Cardiac muscle cell (in vitro differentiated cells and primary cell): ENCODE measurements at regions not wholly inside any gene's neighbourhood (a gene's known extent, or its start where the extent isn't known, plus 50 kb on each side); places are given as distances from the start of the nearest gene placed in this dataset.
A peak's percentile ranks its signal among the peaks of the same experiment; 100 is the strongest.

Source experiments
- DNase-seq, 2 donors: peaks; one replicate each; pipeline versions ENCODE4 v3.0.0 to v3.0.0-alpha.2; 2010 to 2017; ENCODE audit warnings: low read depth in 1 of 2, low spot score in 1 of 2
- H3K27ac ChIP-seq: fragments of 200-600 bp; sonication (generic); 2 replicates; pipeline ENCODE4 v1.5.1; 2016
- H3K27me3 ChIP-seq: fragments of 200-600 bp; sonication (generic); 2 replicates; pipeline ENCODE4 v1.6.0; 2016; ENCODE audit warnings: control low read depth
- H3K36me3 ChIP-seq: fragments of 200-600 bp; sonication (generic); 2 replicates; pipeline ENCODE4 v1.5.1; 2016; ENCODE audit warnings: control low read depth
- H3K4me1 ChIP-seq: fragments of 200-600 bp; sonication (generic); 2 replicates; pipeline ENCODE4 v1.8.1; 2017; ENCODE audit warnings: low read depth, mild to moderate bottlenecking, mixed run types
- H3K4me3 ChIP-seq: fragments of 200-600 bp; sonication (generic); 2 replicates; pipeline ENCODE4 v1.5.1; 2016; ENCODE audit warnings: mild to moderate bottlenecking
- H3K9me3 ChIP-seq: fragments of 200-600 bp; sonication (generic); 2 replicates; pipeline ENCODE4 v1.5.1; 2017; ENCODE audit warnings: low read depth, mild to moderate bottlenecking, control low read depth
- TF ChIP-seq, protein P1 (sequence below): IDR thresholded peaks from 2 replicates; pipeline ENCODE4 v1.5.1; 2012; ENCODE audit warnings: low read depth, mild to moderate bottlenecking, low read length

DNA sequence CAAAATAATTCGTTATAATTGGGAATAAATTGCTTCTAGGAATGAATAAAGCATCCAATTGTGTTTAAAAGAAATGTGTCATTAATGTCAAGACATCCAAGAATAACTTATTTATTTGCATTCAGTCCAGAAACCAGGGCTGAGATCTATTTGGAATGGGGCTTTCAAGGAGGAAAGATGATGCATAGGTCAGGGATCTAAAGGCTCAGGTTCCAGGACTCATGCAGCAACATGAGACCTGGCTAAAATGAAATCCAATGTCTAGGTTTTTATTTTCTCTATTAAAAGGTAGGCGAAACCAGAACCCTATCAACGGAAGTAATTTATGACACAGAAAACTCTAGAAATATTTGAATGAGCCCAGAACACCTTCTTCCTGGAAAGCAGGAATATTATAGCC lies 376.8 kb downstream of the SEC16B start:
- no peaks in the 10 kb centered on the region for H3K36me3 ChIP-seq
- no peak overlapping the region for H3K27ac ChIP-seq
- TF ChIP-seq, protein P1, sequence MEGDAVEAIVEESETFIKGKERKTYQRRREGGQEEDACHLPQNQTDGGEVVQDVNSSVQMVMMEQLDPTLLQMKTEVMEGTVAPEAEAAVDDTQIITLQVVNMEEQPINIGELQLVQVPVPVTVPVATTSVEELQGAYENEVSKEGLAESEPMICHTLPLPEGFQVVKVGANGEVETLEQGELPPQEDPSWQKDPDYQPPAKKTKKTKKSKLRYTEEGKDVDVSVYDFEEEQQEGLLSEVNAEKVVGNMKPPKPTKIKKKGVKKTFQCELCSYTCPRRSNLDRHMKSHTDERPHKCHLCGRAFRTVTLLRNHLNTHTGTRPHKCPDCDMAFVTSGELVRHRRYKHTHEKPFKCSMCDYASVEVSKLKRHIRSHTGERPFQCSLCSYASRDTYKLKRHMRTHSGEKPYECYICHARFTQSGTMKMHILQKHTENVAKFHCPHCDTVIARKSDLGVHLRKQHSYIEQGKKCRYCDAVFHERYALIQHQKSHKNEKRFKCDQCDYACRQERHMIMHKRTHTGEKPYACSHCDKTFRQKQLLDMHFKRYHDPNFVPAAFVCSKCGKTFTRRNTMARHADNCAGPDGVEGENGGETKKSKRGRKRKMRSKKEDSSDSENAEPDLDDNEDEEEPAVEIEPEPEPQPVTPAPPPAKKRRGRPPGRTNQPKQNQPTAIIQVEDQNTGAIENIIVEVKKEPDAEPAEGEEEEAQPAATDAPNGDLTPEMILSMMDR, result no peak
- no peak for DNase-seq
- no peaks in the 10 kb centered on the region for H3K4me1 ChIP-seq
- no peaks in the 10 kb centered on the region for H3K9me3 ChIP-seq
- H3K4me3 ChIP-seq, result no peak overlapping the region
- peaks cover 12% of the 10 kb centered on the region for H3K27me3 ChIP-seq

GRCh38 chr1:177592624-177593023 lies 377.2 kb downstream of the SEC16B start:
- no peak overlapping the region for H3K27ac ChIP-seq
- H3K4me3 ChIP-seq, result no peak overlapping the region
- H3K9me3 ChIP-seq, result no peaks in the 10 kb centered on the region
- H3K4me1 ChIP-seq, result no peaks in the 10 kb centered on the region
- H3K27me3 ChIP-seq, result peaks cover 12% of the 10 kb centered on the region
- no peaks in the 10 kb centered on the region for H3K36me3 ChIP-seq
- TF ChIP-seq, protein P1, result no peak
- no peak for DNase-seq

GRCh38 chr1:177591155-177591554 lies 378.7 kb downstream of the SEC16B start:
- no peak overlapping the region for H3K27ac ChIP-seq
- TF ChIP-seq, protein P1, result no peak
- no peaks in the 10 kb centered on the region for H3K9me3 ChIP-seq
- H3K36me3 ChIP-seq, result no peaks in the 10 kb centered on the region
- H3K4me3 ChIP-seq, result no peak overlapping the region
- no peaks in the 10 kb centered on the region for H3K27me3 ChIP-seq
- no peak for DNase-seq
- H3K4me1 ChIP-seq, result no peaks in the 10 kb centered on the region

DNA sequence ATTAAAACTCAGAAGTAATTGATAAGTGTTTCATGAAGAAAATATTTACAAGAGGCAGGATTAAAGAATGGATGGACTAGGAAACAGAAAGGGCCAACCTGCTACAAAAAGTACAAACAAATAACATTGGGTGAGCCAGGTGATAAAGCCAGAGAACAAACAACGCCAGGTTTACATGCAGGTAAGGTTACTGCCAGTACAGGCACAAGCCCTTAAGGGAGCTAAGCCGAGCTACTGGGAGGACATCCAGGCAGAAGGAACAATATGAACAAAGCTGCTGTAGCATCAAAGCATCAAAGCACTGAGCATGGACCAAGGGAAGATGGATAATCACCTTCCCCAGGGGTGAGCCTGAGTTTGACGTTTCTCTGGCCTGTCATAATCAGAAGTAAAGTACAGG lies 380.7 kb downstream of the SEC16B start:
- no peaks in the 10 kb centered on the region for H3K9me3 ChIP-seq
- DNase-seq, result no peak
- H3K4me3 ChIP-seq, result no peak overlapping the region
- TF ChIP-seq, protein P1, result no peak
- no peaks in the 10 kb centered on the region for H3K36me3 ChIP-seq
- no peak overlapping the region for H3K27ac ChIP-seq
- H3K4me1 ChIP-seq, result peaks cover 8% of the 10 kb centered on the region
- H3K27me3 ChIP-seq, result no peaks in the 10 kb centered on the region

GRCh38 chr1:177586429-177586828 lies 383.4 kb downstream of the SEC16B start:
- peak in 1 of 2 donors; percentile 58 for DNase-seq
- H3K4me1 ChIP-seq, result peaks cover 8% of the 10 kb centered on the region
- TF ChIP-seq, protein P1, result no peak
- no peaks in the 10 kb centered on the region for H3K9me3 ChIP-seq
- H3K4me3 ChIP-seq, result no peak overlapping the region
- no peaks in the 10 kb centered on the region for H3K27me3 ChIP-seq
- H3K36me3 ChIP-seq, result no peaks in the 10 kb centered on the region
- no peak overlapping the region for H3K27ac ChIP-seq
